ENCODE measurements at regions not wholly inside any gene's neighbourhood (a gene's known extent, or its start where the extent isn't known, plus 50 kb on each side); places are given as distances from the start of the nearest gene placed in this dataset.

- ChIA-PET POLR2A (ENCODE audit: unreplicated experiment) (no interaction called here), CTCF (no interaction called here)
- Histone ChIP-seq H3K27me3 (ENCODE audit: control insufficient read depth, insufficient read depth, low read length) (peaks cover 1% of the 10 kb centered on the region), H4K8ac (ENCODE audit: low read depth in 2 of 2, low read length in 2 of 2) (no peak overlapping the region), H3K4me3 (ENCODE audit: insufficient read depth, low read depth, low read length) (no peak overlapping the region), H3K9me3 (ENCODE audit: control insufficient read depth, insufficient read depth, low read length) (peaks cover 3% of the 10 kb centered on the region; the same call in 1 of the 2 replicates), H2AFZ (replicated peaks; ENCODE audit: low read length, poor library complexity) (no peak overlapping the region), H3K23ac (ENCODE audit: low read depth, low read length) (no peak overlapping the region), H3K79me1 (ENCODE audit: low read depth in 1 of 2, low read length in 2 of 2) (no peaks in the 10 kb centered on the region), H2BK120ac (ENCODE audit: low read depth, low read length) (no peak overlapping the region), H3K4me1 (ENCODE audit: control insufficient read depth, insufficient read depth, low read length) (no peaks in the 10 kb centered on the region), H3K18ac (ENCODE audit: low read depth, low read length) (no peak overlapping the region), H3K56ac (ENCODE audit: extremely low read depth, insufficient read depth, low read length) (no peak overlapping the region), H2BK5ac (ENCODE audit: low read depth, low read length, poor library complexity, severe bottlenecking) (no peak overlapping the region), H3K4ac (ENCODE audit: low read depth, low read length) (no peak overlapping the region), H4K20me1 (ENCODE audit: insufficient read depth, low read length) (no peaks in the 10 kb centered on the region), H3K27ac (ENCODE audit: insufficient read depth, low read length) (no peak overlapping the region), H2BK20ac (ENCODE audit: low read depth, low read length) (no peak overlapping the region), H4K91ac (ENCODE audit: insufficient read depth, low read depth, low read length) (no peak overlapping the region), H3K36me3 (ENCODE audit: control insufficient read depth, insufficient read depth, low read length) (no peaks in the 10 kb centered on the region), H3K9ac (ENCODE audit: low read depth, low read length) (no peak overlapping the region), H3K4me2 (ENCODE audit: low read depth, low read length) (no peak overlapping the region), H3K14ac (replicated peaks; ENCODE audit: low read depth, low read length) (no peak overlapping the region), H3K9me1 (ENCODE audit: insufficient read depth, low read length) (no peaks in the 10 kb centered on the region), H2AK9ac (replicated peaks; ENCODE audit: low read depth, low read length, poor library complexity) (no peak overlapping the region), H4K5ac (ENCODE audit: low read depth, low read length) (no peak overlapping the region), H2BK15ac (ENCODE audit: low read depth, low read length) (no peak overlapping the region), H2AK5ac (ENCODE audit: low read depth, low read length) (no peak overlapping the region)
- dilution Hi-C loops (cut with HindIII; ENCODE audit: low sequenced_read_pairs, unreplicated experiment): no loop called here
- BruUV-seq (replicated peaks): no TSS peak
- TF ChIP-seq POLR2A (IDR thresholded peaks at IDR 0.05; ENCODE audit: low read depth, low read length) (no peak), RCOR1 (IDR thresholded peaks at IDR 0.05; ENCODE audit: insufficient replicate concordance, low read length) (no peak), MAZ (IDR thresholded peaks at IDR 0.05; ENCODE audit: borderline replicate concordance, low read depth, low read length) (no peak), CTCF (conservative IDR thresholded peaks at IDR 0.05; ENCODE audit: low read depth, low read length) (no peak), ELK1 (IDR thresholded peaks at IDR 0.05; ENCODE audit: borderline replicate concordance, low read depth, low read length) (no peak), BHLHE40 (IDR thresholded peaks at IDR 0.05; ENCODE audit: low read depth, low read length) (no peak)
- intact Hi-C loops (cut with micrococcal nuclease): no loop called here
- no peak for DNase-seq
- no CpG with 5 or more reads among the region's 5 CpGs for WGBS, 2 experiments (ENCODE audit: extremely low coverage in 2 of 2, insufficient read length in 1 of 2)
- no peak for ATAC-seq (ENCODE audit: low read depth)
- in situ Hi-C loops (cut with MboI; ENCODE audit: low sequenced_read_pairs): no loop called here
Measured at GRCh38 chr20:52441710-52442109, 250.1 kb upstream of the ZFP64 start.

Measured in IMR-90 (cell line).